HepG2 (cell line): ENCODE measurements at regions not wholly inside any gene's neighbourhood (a gene's known extent, or its start where the extent isn't known, plus 50 kb on each side); places are given as distances from the start of the nearest gene placed in this dataset.

Experiments
- CCAR2 ChIP-seq: fragments of 200-400 bp; formaldehyde crosslinking; optimal IDR thresholded peaks from 2 replicates; pipeline ENCODE3; 2018; ENCODE audit warnings: low read depth, mild to moderate bottlenecking, low read length, moderate library complexity
- GABPA ChIP-seq, 2 experiments: IDR thresholded peaks; 2 replicates each; pipeline ENCODE4 v1.6.1; 2011 to 2016; ENCODE audit warnings: low read depth in 2 of 2, low read length in 1 of 2, missing biosample characterization in 1 of 2, missing genetic modification characterization in 1 of 2
- HDAC1 ChIP-seq: sonication (generic); formaldehyde crosslinking; IDR thresholded peaks from 2 replicates; pipeline ENCODE4 v1.5.1; 2020; ENCODE audit warnings: mild to moderate bottlenecking, missing genetic modification reagents
- NAIF1 ChIP-seq: sonication (generic); formaldehyde crosslinking; IDR thresholded peaks from 2 replicates; pipeline ENCODE4 v1.5.0; 2020; ENCODE audit warnings: mild to moderate bottlenecking, missing genetic modification reagents, borderline replicate concordance
- POLR2AphosphoS5 ChIP-seq: IDR thresholded peaks from 2 replicates; pipeline ENCODE4 v1.6.1; 2012; ENCODE audit warnings: low read depth, low read length
- RAD21 ChIP-seq: fragments of 450-650 bp; formaldehyde crosslinking; IDR thresholded peaks from 2 replicates; pipeline ENCODE4 v1.5.0; 2020; ENCODE audit warnings: mild to moderate bottlenecking
- SMARCC2 ChIP-seq: fragments of 450-650 bp; IDR thresholded peaks from 2 replicates; pipeline ENCODE4 v1.6.1; 2017; ENCODE audit warnings: antibody characterized with exemption, mild to moderate bottlenecking
- STAG1 ChIP-seq: sonication (generic); formaldehyde crosslinking; IDR thresholded peaks from 2 replicates; pipeline ENCODE4 v1.4.0; 2020; ENCODE audit warnings: missing genetic modification reagents
- ZMYM4 ChIP-seq: sonication (generic); formaldehyde crosslinking; IDR thresholded peaks from 2 replicates; pipeline ENCODE4 v1.8.1; 2023; ENCODE audit warnings: mild to moderate bottlenecking, missing genetic modification reagents
- TF ChIP-seq, protein P1 (sequence below): IDR thresholded peaks from 2 replicates; pipeline ENCODE4 v1.6.1; 2016; ENCODE audit warnings: low read depth, borderline replicate concordance
- TF ChIP-seq, protein P2 (sequence below): IDR thresholded peaks from 2 replicates; pipeline ENCODE4 v1.6.1; 2016; ENCODE audit warnings: low read depth, missing genetic modification reagents, missing compliant biosample characterization
- TF ChIP-seq, protein P3 (sequence below): sonication (generic); formaldehyde crosslinking; IDR thresholded peaks from 2 replicates; pipeline ENCODE4 v1.5.0; 2020; ENCODE audit warnings: mild to moderate bottlenecking, missing genetic modification reagents, moderate library complexity
- TF ChIP-seq, protein P4 (sequence below): sonication (generic); formaldehyde crosslinking; IDR thresholded peaks from 2 replicates; pipeline ENCODE4 v1.4.0; 2020; ENCODE audit warnings: low read depth, missing genetic modification reagents

DNA sequence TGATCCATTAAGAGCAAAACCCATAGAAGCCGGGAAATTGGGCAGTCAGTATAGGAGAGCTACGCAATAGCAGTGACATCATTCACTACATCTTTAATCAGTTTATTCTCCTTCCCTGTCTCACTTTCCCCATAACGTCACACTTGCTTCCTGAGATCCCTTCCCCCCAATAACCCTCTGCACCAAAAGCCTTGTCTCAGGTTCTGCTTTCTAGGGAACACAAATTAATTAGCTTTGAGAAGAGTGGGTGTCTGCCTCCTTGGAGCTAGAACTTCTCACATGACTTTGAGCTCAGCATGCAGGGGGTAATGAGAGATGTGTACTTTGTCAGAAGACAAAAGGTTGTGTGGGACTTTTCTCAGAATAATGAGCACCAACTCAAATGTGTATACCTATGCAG lies 128.3 kb upstream of the MAOA start:
- TF ChIP-seq HDAC1 (no peak), POLR2AphosphoS5 (no peak), RAD21 (CRISPR knock-in tag) (no peak), NAIF1 (no peak), SMARCC2 (no peak), GABPA (IDR thresholded peaks at IDR 0.05; ENCODE audit: low read depth, low read length) (no peak), GABPA (CRISPR knock-in tag; IDR thresholded peaks at IDR 0.05; ENCODE audit: low read depth) (no peak), CCAR2 (no peak), STAG1 (CRISPR knock-in tag) (no peak), ZMYM4 (no peak)
- TF ChIP-seq, protein P1, sequence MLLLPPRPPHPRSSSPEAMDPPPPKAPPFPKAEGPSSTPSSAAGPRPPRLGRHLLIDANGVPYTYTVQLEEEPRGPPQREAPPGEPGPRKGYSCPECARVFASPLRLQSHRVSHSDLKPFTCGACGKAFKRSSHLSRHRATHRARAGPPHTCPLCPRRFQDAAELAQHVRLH (CRISPR knock-in tag), result no peak
- TF ChIP-seq, protein P2, sequence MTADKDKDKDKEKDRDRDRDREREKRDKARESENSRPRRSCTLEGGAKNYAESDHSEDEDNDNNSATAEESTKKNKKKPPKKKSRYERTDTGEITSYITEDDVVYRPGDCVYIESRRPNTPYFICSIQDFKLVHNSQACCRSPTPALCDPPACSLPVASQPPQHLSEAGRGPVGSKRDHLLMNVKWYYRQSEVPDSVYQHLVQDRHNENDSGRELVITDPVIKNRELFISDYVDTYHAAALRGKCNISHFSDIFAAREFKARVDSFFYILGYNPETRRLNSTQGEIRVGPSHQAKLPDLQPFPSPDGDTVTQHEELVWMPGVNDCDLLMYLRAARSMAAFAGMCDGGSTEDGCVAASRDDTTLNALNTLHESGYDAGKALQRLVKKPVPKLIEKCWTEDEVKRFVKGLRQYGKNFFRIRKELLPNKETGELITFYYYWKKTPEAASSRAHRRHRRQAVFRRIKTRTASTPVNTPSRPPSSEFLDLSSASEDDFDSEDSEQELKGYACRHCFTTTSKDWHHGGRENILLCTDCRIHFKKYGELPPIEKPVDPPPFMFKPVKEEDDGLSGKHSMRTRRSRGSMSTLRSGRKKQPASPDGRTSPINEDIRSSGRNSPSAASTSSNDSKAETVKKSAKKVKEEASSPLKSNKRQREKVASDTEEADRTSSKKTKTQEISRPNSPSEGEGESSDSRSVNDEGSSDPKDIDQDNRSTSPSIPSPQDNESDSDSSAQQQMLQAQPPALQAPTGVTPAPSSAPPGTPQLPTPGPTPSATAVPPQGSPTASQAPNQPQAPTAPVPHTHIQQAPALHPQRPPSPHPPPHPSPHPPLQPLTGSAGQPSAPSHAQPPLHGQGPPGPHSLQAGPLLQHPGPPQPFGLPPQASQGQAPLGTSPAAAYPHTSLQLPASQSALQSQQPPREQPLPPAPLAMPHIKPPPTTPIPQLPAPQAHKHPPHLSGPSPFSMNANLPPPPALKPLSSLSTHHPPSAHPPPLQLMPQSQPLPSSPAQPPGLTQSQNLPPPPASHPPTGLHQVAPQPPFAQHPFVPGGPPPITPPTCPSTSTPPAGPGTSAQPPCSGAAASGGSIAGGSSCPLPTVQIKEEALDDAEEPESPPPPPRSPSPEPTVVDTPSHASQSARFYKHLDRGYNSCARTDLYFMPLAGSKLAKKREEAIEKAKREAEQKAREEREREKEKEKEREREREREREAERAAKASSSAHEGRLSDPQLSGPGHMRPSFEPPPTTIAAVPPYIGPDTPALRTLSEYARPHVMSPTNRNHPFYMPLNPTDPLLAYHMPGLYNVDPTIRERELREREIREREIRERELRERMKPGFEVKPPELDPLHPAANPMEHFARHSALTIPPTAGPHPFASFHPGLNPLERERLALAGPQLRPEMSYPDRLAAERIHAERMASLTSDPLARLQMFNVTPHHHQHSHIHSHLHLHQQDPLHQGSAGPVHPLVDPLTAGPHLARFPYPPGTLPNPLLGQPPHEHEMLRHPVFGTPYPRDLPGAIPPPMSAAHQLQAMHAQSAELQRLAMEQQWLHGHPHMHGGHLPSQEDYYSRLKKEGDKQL, result no peak
- TF ChIP-seq, protein P3, sequence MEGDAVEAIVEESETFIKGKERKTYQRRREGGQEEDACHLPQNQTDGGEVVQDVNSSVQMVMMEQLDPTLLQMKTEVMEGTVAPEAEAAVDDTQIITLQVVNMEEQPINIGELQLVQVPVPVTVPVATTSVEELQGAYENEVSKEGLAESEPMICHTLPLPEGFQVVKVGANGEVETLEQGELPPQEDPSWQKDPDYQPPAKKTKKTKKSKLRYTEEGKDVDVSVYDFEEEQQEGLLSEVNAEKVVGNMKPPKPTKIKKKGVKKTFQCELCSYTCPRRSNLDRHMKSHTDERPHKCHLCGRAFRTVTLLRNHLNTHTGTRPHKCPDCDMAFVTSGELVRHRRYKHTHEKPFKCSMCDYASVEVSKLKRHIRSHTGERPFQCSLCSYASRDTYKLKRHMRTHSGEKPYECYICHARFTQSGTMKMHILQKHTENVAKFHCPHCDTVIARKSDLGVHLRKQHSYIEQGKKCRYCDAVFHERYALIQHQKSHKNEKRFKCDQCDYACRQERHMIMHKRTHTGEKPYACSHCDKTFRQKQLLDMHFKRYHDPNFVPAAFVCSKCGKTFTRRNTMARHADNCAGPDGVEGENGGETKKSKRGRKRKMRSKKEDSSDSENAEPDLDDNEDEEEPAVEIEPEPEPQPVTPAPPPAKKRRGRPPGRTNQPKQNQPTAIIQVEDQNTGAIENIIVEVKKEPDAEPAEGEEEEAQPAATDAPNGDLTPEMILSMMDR (CRISPR knock-in tag), result no peak
- TF ChIP-seq, protein P4, sequence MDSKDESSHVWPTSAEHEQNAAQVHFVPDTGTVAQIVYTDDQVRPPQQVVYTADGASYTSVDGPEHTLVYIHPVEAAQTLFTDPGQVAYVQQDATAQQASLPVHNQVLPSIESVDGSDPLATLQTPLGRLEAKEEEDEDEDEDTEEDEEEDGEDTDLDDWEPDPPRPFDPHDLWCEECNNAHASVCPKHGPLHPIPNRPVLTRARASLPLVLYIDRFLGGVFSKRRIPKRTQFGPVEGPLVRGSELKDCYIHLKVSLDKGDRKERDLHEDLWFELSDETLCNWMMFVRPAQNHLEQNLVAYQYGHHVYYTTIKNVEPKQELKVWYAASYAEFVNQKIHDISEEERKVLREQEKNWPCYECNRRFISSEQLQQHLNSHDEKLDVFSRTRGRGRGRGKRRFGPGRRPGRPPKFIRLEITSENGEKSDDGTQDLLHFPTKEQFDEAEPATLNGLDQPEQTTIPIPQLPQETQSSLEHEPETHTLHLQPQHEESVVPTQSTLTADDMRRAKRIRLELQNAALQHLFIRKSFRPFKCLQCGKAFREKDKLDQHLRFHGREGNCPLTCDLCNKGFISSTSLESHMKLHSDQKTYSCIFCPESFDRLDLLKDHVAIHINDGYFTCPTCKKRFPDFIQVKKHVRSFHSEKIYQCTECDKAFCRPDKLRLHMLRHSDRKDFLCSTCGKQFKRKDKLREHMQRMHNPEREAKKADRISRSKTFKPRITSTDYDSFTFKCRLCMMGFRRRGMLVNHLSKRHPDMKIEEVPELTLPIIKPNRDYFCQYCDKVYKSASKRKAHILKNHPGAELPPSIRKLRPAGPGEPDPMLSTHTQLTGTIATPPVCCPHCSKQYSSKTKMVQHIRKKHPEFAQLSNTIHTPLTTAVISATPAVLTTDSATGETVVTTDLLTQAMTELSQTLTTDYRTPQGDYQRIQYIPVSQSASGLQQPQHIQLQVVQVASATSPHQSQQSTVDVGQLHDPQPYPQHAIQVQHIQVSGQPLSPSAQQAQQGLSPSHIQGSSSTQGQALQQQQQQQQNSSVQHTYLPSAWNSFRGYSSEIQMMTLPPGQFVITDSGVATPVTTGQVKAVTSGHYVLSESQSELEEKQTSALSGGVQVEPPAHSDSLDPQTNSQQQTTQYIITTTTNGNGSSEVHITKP (CRISPR knock-in tag), result no peak
